ENCODE measurements at regions not wholly inside any gene's neighbourhood (a gene's known extent, or its start where the extent isn't known, plus 50 kb on each side); places are given as distances from the start of the nearest gene placed in this dataset.

DNA sequence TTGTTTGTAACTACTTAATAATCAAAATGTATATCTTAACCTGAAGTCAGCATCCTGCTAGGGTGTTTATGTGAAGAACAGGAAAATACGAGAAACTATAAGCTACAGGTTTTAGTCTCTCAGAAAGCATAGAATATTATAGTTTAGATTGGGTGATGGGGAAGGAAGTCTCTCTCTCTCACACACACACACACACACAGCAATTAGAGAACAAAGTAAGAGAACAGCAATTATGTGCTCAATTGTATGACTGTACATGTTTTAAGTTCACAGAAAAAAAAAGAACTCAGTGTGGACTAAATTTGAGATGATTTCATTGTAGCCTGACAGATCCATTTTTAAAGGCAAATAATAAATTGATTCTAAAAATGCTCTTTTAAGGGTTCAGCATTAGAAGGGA lies 94.3 kb upstream of the ZNF516 start:
- TF ChIP-seq CTCF (IDR thresholded peaks at IDR 0.05) (no peak), ZFX (IDR thresholded peaks at IDR 0.05; ENCODE audit: borderline replicate concordance) (no peak)
